ENCODE measurements at regions not wholly inside any gene's neighbourhood (a gene's known extent, or its start where the extent isn't known, plus 50 kb on each side); places are given as distances from the start of the nearest gene placed in this dataset.

DNA sequence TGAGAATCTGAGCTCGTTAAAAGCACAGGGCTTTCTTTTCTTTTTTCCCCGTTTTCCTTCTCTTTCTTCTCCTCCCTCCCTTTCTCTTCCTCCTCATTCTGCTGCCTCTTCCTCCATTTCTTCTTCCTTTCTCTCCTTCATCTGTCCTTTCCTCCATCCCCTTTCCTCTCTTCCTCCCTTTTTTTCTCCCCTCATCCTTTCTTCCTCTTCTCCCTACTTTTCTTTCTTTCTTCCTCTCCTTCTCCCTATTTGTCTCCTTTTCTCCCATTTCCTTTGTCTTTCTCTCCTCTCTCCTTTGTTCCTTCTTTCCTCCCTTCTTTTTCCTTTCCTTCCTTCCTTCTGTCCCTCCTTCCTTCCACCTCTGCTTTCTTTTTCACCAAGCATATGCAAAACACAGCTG lies 649.4 kb downstream of the IRX1 start (continued):
- TF ChIP-seq, protein P1, sequence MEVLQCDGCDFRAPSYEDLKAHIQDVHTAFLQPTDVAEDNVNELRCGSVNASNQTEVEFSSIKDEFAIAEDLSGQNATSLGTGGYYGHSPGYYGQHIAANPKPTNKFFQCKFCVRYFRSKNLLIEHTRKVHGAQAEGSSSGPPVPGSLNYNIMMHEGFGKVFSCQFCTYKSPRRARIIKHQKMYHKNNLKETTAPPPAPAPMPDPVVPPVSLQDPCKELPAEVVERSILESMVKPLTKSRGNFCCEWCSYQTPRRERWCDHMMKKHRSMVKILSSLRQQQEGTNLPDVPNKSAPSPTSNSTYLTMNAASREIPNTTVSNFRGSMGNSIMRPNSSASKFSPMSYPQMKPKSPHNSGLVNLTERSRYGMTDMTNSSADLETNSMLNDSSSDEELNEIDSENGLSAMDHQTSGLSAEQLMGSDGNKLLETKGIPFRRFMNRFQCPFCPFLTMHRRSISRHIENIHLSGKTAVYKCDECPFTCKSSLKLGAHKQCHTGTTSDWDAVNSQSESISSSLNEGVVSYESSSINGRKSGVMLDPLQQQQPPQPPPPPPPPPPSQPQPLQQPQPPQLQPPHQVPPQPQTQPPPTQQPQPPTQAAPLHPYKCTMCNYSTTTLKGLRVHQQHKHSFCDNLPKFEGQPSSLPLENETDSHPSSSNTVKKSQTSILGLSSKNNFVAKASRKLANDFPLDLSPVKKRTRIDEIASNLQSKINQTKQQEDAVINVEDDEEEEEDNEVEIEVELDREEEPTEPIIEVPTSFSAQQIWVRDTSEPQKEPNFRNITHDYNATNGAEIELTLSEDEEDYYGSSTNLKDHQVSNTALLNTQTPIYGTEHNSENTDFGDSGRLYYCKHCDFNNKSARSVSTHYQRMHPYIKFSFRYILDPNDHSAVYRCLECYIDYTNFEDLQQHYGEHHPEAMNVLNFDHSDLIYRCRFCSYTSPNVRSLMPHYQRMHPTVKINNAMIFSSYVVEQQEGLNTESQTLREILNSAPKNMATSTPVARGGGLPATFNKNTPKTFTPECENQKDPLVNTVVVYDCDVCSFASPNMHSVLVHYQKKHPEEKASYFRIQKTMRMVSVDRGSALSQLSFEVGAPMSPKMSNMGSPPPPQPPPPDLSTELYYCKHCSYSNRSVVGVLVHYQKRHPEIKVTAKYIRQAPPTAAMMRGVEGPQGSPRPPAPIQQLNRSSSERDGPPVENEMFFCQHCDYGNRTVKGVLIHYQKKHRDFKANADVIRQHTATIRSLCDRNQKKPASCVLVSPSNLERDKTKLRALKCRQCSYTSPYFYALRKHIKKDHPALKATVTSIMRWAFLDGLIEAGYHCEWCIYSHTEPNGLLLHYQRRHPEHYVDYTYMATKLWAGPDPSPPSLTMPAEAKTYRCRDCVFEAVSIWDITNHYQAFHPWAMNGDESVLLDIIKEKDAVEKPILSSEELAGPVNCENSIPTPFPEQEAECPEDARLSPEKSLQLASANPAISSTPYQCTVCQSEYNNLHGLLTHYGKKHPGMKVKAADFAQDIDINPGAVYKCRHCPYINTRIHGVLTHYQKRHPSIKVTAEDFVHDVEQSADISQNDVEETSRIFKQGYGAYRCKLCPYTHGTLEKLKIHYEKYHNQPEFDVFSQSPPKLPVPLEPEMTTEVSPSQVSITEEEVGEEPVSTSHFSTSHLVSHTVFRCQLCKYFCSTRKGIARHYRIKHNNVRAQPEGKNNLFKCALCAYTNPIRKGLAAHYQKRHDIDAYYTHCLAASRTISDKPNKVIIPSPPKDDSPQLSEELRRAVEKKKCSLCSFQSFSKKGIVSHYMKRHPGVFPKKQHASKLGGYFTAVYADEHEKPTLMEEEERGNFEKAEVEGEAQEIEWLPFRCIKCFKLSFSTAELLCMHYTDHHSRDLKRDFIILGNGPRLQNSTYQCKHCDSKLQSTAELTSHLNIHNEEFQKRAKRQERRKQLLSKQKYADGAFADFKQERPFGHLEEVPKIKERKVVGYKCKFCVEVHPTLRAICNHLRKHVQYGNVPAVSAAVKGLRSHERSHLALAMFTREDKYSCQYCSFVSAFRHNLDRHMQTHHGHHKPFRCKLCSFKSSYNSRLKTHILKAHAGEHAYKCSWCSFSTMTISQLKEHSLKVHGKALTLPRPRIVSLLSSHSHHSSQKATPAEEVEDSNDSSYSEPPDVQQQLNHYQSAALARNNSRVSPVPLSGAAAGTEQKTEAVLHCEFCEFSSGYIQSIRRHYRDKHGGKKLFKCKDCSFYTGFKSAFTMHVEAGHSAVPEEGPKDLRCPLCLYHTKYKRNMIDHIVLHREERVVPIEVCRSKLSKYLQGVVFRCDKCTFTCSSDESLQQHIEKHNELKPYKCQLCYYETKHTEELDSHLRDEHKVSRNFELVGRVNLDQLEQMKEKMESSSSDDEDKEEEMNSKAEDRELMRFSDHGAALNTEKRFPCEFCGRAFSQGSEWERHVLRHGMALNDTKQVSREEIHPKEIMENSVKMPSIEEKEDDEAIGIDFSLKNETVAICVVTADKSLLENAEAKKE (CRISPR knock-in tag; IDR thresholded peaks at IDR 0.05): no peak
- TF ChIP-seq EZH2phosphoT487 (IDR thresholded peaks at IDR 0.05; ENCODE audit: unreplicated experiment): no peak
- no peak for TF ChIP-seq STAT1 (IDR thresholded peaks at IDR 0.05; ENCODE audit: unreplicated experiment)

DNA sequence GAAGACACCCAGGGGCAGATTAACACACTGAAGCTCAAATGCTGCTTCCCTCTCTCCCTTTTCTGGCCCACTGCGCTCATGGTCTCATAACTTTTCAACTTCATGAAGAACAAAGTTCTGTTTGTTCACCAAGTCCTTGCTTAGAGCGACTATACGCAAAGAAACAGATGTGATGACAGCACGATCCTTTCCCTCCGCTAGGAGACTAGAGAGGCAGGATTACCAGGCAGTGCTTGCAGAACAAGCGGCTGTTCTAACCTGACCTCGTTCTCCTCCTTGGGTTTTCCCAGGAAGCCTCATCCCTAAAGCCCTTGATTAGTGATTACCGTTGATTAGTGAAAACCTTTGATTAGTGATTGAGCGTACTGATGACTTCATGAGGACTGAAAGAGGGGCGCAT lies 649.9 kb downstream of the IRX1 start:
- H3K4me3 ChIP-seq: no peak overlapping the region
- H2AFZ ChIP-seq: peak overlapping the region; percentile 80; the same call in 1 of the 2 replicates
- H3K9me2 ChIP-seq (ENCODE audit: insufficient read depth): no peaks in the 10 kb centered on the region; the same call in 1 of the 2 replicates
- H3K27ac ChIP-seq (ENCODE audit: low read depth): no peak overlapping the region
- H3K79me2 ChIP-seq (replicated peaks; ENCODE audit: insufficient read depth): no peaks in the 10 kb centered on the region
- no peaks in the 10 kb centered on the region for H3K36me3 ChIP-seq (ENCODE audit: insufficient read depth)
- Mint-ChIP-seq H3K27ac (no peak overlapping the region), H3K4me1 (peaks cover 10% of the 10 kb centered on the region), H3K27me3 (ENCODE audit: insufficient read depth, low read depth, poor library complexity) (no peaks in the 10 kb centered on the region), H3K4me3 (no peak overlapping the region), H3K9me3 (no peaks in the 10 kb centered on the region), H3K36me3 (ENCODE audit: low read depth) (no peaks in the 10 kb centered on the region)
- DNase-seq (ENCODE audit: low spot score): no peak
- H3K27me3 ChIP-seq (ENCODE audit: insufficient read depth): no peaks in the 10 kb centered on the region
- H3F3A ChIP-seq (replicated peaks; ENCODE audit: low read depth): no peaks in the 10 kb centered on the region
- no peak for ATAC-seq
- no peaks in the 10 kb centered on the region for H3K4me1 ChIP-seq (ENCODE audit: insufficient read depth)
- no peaks in the 10 kb centered on the region for H4K20me1 ChIP-seq (replicated peaks; ENCODE audit: insufficient read depth)
- H3K4me2 ChIP-seq: no peak overlapping the region
- TF ChIP-seq JUNB (IDR thresholded peaks at IDR 0.05; ENCODE audit: unreplicated experiment) (no peak), EZH2 (IDR thresholded peaks at IDR 0.05; ENCODE audit: low read depth, unreplicated experiment) (no peak), CREB1 (CRISPR knock-in tag; IDR thresholded peaks at IDR 0.05; ENCODE audit: low read depth) (no peak), POLR2AphosphoS5 (IDR thresholded peaks at IDR 0.05; ENCODE audit: low read depth) (no peak), ZNF114 (CRISPR knock-in tag; IDR thresholded peaks at IDR 0.05) (no peak)
- TF ChIP-seq, protein P1 (CRISPR knock-in tag; IDR thresholded peaks at IDR 0.05): no peak
- TF ChIP-seq, protein P2, sequence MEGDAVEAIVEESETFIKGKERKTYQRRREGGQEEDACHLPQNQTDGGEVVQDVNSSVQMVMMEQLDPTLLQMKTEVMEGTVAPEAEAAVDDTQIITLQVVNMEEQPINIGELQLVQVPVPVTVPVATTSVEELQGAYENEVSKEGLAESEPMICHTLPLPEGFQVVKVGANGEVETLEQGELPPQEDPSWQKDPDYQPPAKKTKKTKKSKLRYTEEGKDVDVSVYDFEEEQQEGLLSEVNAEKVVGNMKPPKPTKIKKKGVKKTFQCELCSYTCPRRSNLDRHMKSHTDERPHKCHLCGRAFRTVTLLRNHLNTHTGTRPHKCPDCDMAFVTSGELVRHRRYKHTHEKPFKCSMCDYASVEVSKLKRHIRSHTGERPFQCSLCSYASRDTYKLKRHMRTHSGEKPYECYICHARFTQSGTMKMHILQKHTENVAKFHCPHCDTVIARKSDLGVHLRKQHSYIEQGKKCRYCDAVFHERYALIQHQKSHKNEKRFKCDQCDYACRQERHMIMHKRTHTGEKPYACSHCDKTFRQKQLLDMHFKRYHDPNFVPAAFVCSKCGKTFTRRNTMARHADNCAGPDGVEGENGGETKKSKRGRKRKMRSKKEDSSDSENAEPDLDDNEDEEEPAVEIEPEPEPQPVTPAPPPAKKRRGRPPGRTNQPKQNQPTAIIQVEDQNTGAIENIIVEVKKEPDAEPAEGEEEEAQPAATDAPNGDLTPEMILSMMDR (conservative IDR thresholded peaks at IDR 0.05; ENCODE audit: low read depth in 2 of 2): no peak

All from GM23338 (cell line).